HEK293 (cell line): ENCODE measurements at regions not wholly inside any gene's neighbourhood (a gene's known extent, or its start where the extent isn't known, plus 50 kb on each side); places are given as distances from the start of the nearest gene placed in this dataset.

ENCODE experiments used
- PRDM1 ChIP-seq: fragments of 450-650 bp; formaldehyde crosslinking; IDR thresholded peaks from 2 replicates; pipeline ENCODE4; 2016; ENCODE audit warnings: missing biosample characterization, missing genetic modification characterization
- TRIM28 ChIP-seq: IDR thresholded peaks from 2 replicates; pipeline ENCODE4 v1.6.1; 2011; ENCODE audit warnings: low read length, control low read depth, borderline replicate concordance
- ZNF121 ChIP-seq: fragments of 450-650 bp; formaldehyde crosslinking; IDR thresholded peaks from 2 replicates; pipeline ENCODE4 v1.5.1; 2016; ENCODE audit warnings: missing biosample characterization, missing genetic modification characterization
- ZNF274 ChIP-seq, 2 experiments: fragments of 200-500 bp in 1 of 2; fragments of 450-650 bp in 1 of 2; sonication (Bioruptor generic) in 1 of 2; formaldehyde crosslinking in 1 of 2; IDR thresholded peaks; 2 replicates each; pipeline versions ENCODE4 v1.5.1 to v1.6.1; 2014 to 2016; ENCODE audit warnings: borderline replicate concordance in 1 of 2, inconsistent platforms in 1 of 2, low read length in 1 of 2, missing biosample characterization in 1 of 2, missing genetic modification characterization in 1 of 2
- ZNF292 ChIP-seq: fragments of 450-650 bp; formaldehyde crosslinking; IDR thresholded peaks from 2 replicates; pipeline ENCODE4 v1.5.1; 2016; ENCODE audit warnings: low read depth, missing biosample characterization, missing genetic modification characterization, borderline replicate concordance
- ZNF707 ChIP-seq: fragments of 450-650 bp; formaldehyde crosslinking; IDR thresholded peaks from 2 replicates; pipeline ENCODE4 v1.5.1; 2016; ENCODE audit warnings: missing biosample characterization, missing genetic modification characterization
- ZNF768 ChIP-seq: fragments of 450-650 bp; formaldehyde crosslinking; IDR thresholded peaks from 2 replicates; pipeline ENCODE4 v1.5.1; 2018; ENCODE audit warnings: missing biosample characterization, mild to moderate bottlenecking, missing genetic modification characterization
- ZNF785 ChIP-seq: fragments of 450-650 bp; formaldehyde crosslinking; IDR thresholded peaks from 2 replicates; pipeline ENCODE4 v1.5.1; 2016; ENCODE audit warnings: missing biosample characterization, missing genetic modification characterization
- TF ChIP-seq, protein P1 (sequence below): fragments of 450-650 bp; formaldehyde crosslinking; IDR thresholded peaks from 2 replicates; pipeline ENCODE4 v1.5.1; 2016; ENCODE audit warnings: missing biosample characterization, missing genetic modification characterization
- TF ChIP-seq, protein P2 (sequence below): fragments of 450-650 bp; formaldehyde crosslinking; IDR thresholded peaks from 2 replicates; pipeline ENCODE4 v1.5.1; 2016; ENCODE audit warnings: missing biosample characterization, missing genetic modification characterization
- TF ChIP-seq, protein P3 (sequence below): fragments of 450-650 bp; formaldehyde crosslinking; IDR thresholded peaks from 2 replicates; pipeline ENCODE4 v1.5.1; 2016; ENCODE audit warnings: missing biosample characterization, missing genetic modification characterization

DNA sequence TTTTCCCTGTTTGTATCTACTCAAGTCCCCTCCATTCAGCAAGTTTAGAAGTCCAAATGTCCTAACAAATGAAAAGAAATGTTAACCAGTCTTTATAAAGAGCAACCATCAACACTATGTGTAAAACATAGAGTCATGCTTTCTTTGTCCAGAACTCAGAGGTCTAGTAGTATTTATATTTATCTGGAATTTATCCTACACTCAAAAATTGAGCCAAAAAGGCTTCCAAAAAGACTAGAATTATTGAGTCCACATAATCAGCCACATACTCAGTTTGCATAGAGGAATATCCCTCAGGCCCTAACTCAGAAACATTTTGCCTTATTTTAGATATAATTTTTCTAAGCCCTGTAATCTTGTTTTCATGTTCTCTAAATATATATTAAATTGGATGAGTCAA, 455.0 kb downstream of the COL12A1 start:
- TF ChIP-seq, protein P1, sequence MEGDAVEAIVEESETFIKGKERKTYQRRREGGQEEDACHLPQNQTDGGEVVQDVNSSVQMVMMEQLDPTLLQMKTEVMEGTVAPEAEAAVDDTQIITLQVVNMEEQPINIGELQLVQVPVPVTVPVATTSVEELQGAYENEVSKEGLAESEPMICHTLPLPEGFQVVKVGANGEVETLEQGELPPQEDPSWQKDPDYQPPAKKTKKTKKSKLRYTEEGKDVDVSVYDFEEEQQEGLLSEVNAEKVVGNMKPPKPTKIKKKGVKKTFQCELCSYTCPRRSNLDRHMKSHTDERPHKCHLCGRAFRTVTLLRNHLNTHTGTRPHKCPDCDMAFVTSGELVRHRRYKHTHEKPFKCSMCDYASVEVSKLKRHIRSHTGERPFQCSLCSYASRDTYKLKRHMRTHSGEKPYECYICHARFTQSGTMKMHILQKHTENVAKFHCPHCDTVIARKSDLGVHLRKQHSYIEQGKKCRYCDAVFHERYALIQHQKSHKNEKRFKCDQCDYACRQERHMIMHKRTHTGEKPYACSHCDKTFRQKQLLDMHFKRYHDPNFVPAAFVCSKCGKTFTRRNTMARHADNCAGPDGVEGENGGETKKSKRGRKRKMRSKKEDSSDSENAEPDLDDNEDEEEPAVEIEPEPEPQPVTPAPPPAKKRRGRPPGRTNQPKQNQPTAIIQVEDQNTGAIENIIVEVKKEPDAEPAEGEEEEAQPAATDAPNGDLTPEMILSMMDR (tag by site-specific recombination): no peak
- TF ChIP-seq ZNF274 (IDR thresholded peaks at IDR 0.05; ENCODE audit: low read length) (no peak), ZNF274 (tag by site-specific recombination; IDR thresholded peaks at IDR 0.05; ENCODE audit: borderline replicate concordance) (no peak), ZNF785 (tag by site-specific recombination) (no peak), ZNF121 (no peak), ZNF707 (tag by site-specific recombination) (no peak), ZNF768 (tag by site-specific recombination) (no peak), ZNF292 (tag by site-specific recombination) (no peak), TRIM28 (no peak), PRDM1 (tag by site-specific recombination) (no peak)
- TF ChIP-seq, protein P2, sequence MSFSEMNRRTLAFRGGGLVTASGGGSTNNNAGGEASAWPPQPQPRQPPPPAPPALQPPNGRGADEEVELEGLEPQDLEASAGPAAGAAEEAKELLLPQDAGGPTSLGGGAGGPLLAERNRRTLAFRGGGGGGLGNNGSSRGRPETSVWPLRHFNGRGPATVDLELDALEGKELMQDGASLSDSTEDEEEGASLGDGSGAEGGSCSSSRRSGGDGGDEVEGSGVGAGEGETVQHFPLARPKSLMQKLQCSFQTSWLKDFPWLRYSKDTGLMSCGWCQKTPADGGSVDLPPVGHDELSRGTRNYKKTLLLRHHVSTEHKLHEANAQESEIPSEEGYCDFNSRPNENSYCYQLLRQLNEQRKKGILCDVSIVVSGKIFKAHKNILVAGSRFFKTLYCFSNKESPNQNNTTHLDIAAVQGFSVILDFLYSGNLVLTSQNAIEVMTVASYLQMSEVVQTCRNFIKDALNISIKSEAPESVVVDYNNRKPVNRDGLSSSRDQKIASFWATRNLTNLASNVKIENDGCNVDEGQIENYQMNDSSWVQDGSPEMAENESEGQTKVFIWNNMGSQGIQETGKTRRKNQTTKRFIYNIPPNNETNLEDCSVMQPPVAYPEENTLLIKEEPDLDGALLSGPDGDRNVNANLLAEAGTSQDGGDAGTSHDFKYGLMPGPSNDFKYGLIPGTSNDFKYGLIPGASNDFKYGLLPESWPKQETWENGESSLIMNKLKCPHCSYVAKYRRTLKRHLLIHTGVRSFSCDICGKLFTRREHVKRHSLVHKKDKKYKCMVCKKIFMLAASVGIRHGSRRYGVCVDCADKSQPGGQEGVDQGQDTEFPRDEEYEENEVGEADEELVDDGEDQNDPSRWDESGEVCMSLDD: no peak
- TF ChIP-seq, protein P3, sequence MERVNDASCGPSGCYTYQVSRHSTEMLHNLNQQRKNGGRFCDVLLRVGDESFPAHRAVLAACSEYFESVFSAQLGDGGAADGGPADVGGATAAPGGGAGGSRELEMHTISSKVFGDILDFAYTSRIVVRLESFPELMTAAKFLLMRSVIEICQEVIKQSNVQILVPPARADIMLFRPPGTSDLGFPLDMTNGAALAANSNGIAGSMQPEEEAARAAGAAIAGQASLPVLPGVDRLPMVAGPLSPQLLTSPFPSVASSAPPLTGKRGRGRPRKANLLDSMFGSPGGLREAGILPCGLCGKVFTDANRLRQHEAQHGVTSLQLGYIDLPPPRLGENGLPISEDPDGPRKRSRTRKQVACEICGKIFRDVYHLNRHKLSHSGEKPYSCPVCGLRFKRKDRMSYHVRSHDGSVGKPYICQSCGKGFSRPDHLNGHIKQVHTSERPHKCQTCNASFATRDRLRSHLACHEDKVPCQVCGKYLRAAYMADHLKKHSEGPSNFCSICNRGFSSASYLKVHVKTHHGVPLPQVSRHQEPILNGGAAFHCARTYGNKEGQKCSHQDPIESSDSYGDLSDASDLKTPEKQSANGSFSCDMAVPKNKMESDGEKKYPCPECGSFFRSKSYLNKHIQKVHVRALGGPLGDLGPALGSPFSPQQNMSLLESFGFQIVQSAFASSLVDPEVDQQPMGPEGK (tag by site-specific recombination): no peak
